LHCN-M2 (cell line): ENCODE measurements at regions not wholly inside any gene's neighbourhood (a gene's known extent, or its start where the extent isn't known, plus 50 kb on each side); places are given as distances from the start of the nearest gene placed in this dataset.
"Not testable (repeated sequence)": the region's sequence is repeated elsewhere in the genome, so short reads cannot be mapped to it uniquely, and the experiment has no call there.

Experiments used
- DNase-seq: peaks from one replicate; pipeline ENCODE4 v3.0.0-alpha.2; 2012; ENCODE audit warnings: low read depth

DNA sequence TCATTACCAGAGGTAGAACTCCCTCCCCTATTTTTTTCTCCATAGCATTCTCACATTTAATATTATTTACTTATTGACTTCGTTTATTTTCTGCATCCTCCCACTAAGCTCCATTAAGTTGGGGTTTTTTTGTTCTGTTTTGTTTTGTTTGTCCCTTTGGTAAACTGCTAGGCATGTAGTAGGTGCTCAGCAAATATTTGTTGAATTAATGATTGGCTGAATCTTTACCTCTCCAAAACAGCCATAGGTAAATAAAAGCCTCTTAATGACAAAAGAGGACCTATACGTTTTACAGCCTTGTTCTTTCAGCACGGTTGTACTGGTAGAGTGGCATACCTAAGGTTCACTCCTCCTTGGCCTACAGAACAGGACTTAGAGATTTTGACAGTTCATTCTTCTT, 52.0 kb downstream of the PRORP start:
- no peak for DNase-seq

DNA sequence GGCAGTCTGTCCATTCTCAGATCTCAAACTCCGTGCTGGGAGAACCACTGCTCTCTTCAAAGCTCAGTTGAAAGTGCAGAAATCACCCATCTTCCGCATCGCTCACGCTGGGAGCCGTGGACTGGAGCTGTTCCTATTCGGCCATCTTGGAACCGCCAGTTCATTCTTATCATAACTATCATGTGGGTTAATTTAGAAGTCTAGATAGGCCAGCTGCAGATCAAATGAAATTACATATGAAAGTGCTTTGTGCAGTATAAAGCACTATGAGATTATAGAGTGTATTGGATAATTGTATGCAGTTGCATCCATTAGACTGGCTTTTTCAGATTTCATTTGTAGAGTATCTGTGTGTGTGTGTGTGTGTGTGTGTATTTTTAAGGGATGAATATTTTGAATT, 57.8 kb downstream of the PRORP start:
- no peak for DNase-seq

DNA sequence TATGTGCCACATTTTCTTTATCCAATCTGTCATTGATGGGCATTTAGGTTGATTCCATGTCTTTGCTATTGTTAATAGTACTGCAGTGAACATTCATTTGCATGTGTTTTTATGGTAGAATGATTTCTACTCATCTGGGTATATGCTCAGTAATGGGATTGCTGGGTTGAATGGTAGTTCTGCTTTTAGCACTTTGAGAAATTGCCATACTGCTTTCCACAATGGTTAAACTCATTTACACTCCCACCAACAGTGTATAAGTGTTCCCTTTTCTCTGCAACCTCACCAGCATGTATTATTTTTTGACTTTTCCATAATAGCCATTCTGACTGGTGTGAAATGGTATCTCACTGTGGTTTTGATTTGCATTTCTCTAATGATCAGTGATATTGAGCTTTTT, 62.5 kb downstream of the PRORP start:
- DNase-seq, result not testable (repeated sequence)

- DNase-seq, result no peak
These were observed 67.1 kb downstream of the PRORP start for GRCh38 chr14:35189422-35189821.

- no peak for DNase-seq
These were observed 70.8 kb downstream of the PRORP start for GRCh38 chr14:35193161-35193560.

DNA sequence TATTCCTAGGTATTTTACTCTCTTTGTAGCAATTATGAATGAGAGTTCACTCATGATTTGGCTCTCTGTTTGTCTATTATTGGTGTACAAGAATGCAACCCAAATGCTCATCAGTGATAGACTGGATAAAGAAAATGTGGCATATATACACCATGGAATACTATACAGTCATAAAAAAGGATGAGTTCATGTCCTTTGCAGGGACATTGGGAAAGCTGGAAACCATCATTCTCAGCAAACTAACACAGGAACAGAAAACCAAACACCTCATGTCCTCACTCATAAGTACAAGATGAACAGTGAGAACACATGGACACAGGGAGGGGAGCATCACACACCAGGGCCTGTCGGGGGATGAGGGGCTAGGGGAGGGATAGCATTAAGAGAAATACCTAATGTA, 71.8 kb downstream of the PRORP start:
- not testable (repeated sequence) for DNase-seq

DNA sequence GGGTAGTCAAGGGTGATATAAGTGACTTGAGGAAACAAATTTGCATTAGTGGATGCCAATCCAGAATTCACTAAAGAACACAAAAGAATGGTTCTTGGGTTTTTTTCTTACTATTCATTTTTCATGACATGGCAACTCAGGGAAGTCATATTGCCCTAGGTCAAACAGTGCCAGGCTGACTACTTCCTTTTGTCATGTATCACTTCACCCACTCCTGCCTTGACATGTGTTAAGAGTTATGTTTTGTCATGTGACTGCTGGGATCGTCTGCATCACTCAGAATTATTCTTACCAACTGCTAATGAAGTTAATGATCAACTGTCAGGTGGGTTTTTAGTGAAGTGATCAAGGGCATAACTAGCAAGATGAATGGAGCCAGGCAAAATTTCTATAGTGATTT, 74.2 kb downstream of the PRORP start:
- DNase-seq, result no peak

- DNase-seq, result peak; percentile 54
These were observed 74.7 kb downstream of the PRORP start for GRCh38 chr14:35197015-35197414.

DNA sequence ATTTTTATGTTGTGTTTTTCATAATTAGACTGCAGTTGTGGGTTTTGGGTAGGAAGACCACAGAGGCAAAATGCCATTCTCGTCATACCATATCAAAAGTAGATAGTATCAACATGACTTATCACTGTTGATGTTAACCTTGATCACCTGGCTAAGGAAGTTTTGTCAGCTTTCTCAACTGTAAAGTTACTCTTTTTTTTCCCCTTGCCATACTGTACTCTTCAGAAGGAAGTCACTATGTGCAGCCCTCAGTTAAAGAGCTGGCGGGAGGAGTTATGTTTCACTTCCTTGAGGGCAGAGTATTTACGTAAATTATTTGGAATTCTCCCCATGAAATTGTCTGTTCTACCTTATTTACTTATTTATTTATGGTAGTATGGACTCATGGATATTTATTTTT, 78.7 kb downstream of the PRORP start:
- DNase-seq, result no peak

GRCh38 chr14:35202195-35202594, 79.8 kb downstream of the PRORP start:
- DNase-seq, result no peak

- DNase-seq, result no peak
These were observed 83.4 kb downstream of the PRORP start for GRCh38 chr14:35205737-35206136.

GRCh38 chr14:35211067-35211466, 81.1 kb upstream of the PSMA6 start:
- no peak for DNase-seq

DNA sequence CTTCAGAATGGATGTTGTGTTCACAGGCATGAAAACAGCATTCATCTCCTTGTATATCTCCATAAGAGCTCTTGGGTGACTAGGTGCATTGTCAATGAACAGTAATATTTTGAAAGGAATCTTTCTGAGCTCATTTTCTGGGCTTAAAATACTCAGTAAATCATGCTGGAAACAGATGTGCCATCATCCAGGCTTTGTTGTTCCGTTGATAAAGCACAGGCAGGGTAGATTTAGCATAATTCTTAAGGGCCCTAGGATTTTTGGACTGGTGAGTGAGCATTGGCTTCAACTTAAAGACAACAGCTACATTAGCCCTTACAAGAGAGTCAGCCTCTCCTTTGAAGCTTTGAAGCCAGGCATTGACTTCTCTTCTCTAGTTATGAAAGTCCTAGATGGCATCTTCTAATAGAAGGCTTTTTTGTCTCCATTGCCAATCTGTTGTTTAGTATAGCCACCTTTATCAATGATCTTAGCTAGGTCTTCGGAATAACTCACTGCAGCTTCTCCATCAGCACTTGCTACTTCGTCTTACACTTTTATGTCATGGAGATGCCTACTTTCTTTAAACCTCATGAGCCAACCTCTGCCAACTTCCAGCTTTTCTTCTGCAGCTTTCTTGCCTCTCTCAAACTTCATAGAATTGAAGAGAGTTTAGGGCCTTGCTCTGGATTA, 79.6 kb upstream of the PSMA6 start:
- peak; percentile 36 for DNase-seq

DNA sequence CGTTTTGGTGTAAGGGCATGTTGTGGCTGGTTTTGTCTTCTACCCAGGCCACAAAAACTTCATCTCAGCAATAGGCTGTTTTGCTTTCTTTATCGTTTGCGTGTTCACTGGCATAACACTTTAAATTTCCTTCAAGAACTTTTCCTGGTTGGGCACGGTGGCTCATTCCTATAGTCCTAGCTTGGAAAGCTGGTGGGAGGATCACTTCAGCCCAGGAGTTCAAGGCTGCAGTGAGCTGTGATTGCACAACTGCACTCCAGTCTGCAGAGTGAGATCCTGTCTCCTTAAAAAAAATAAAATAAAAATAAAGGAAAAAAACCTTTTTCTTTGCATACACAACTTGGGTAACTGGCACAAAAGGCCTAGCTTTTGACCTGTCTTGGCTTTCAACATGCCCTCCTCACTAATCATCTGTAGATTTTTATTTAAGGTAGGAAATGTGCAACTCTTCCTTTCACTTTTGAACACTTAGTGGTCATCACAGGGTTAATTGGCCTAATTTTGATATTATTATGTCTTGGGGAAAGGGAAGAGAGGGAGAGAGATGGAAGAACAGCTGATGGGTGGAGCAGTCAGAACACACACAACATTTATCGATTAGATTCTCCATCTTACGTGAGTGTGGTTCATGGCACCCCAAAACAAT, 78.9 kb upstream of the PSMA6 start:
- DNase-seq, result no peak

- peak; percentile 84 for DNase-seq
These were observed 78.3 kb upstream of the PSMA6 start for GRCh38 chr14:35213869-35214387.

DNA sequence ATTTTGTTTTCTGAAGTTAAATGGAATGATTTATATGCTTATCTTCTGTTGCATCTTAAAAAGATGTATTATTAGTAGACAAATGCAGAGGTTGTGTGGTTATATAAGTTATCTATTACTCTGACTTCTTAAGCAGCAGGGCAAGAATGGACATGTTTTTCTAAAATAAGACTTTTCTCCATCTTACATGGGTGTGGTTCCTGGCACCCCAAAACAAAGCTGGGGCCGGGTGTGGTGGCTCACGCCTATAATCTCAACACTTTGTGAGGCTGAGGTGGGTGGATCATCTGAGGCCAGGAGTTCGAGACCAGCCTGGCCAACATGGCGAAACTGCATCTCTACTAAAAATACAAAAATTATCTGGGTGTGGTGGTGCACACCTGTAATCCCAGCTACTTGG, 77.8 kb upstream of the PSMA6 start:
- peak; percentile 31 for DNase-seq

- peak; percentile 70 for DNase-seq
These were observed 76.9 kb upstream of the PSMA6 start for GRCh38 chr14:35215110-35215813.

- not testable (repeated sequence) for DNase-seq
These were observed 74.0 kb upstream of the PSMA6 start for GRCh38 chr14:35218176-35218575.

DNA sequence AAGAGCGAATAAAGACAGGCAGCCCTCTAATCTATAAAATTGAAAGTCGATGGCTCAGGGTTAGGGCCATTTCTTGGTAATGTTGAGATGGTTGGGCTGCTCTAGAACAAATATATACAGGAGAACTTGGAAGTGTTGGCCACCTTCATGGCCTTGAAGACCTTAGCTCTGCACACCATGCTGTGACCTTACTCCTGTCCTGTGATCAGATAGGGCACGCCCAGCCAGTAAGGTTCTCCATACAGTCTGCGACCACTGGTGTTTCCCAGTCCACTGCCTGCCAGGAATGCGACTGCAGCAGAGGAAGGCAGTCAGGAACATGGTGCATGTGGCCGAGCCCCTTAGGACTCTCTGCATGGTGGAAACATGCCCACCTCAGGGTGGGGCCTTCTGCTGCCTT, 73.2 kb upstream of the PSMA6 start:
- no peak for DNase-seq

- no peak for DNase-seq
These were observed 72.0 kb upstream of the PSMA6 start for GRCh38 chr14:35220027-35220676.

DNA sequence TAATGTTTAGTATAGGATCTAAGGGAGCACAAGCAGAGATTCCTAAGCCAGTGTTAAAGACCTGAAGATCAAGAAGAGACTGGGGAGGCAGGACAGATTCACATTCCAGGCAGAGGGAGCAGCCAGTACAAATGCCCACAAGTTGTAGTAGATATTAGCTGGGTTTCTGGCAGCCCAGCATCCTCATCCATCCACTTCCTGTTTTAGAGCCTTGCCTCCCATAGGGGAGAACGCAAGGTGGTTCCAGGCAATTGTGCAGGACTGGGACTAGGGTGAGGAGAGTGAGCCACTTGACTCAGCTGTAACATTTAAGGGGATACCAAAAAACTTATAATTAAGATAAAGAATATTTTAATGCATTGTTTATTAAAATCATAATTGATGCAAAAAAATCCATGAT, 71.3 kb upstream of the PSMA6 start:
- no peak for DNase-seq

GRCh38 chr14:35221462-35221861, 70.7 kb upstream of the PSMA6 start:
- peak; percentile 37 for DNase-seq
